ENCODE measurements at regions not wholly inside any gene's neighbourhood (a gene's known extent, or its start where the extent isn't known, plus 50 kb on each side); places are given as distances from the start of the nearest gene placed in this dataset.
"Not testable (repeated sequence)": the region's sequence is repeated elsewhere in the genome, so short reads cannot be mapped to it uniquely, and the experiment has no call there.

GRCh38 chr6:84635081-84635761, 129.2 kb downstream of the TBX18 start:
- no peaks in the 10 kb centered on the region for H3K4me1 ChIP-seq
- in situ Hi-C loops (cut with MboI; ENCODE audit: low sequenced_read_pairs in 4 of 4), result no loop called here
- ATAC-seq, result no peak

DNA sequence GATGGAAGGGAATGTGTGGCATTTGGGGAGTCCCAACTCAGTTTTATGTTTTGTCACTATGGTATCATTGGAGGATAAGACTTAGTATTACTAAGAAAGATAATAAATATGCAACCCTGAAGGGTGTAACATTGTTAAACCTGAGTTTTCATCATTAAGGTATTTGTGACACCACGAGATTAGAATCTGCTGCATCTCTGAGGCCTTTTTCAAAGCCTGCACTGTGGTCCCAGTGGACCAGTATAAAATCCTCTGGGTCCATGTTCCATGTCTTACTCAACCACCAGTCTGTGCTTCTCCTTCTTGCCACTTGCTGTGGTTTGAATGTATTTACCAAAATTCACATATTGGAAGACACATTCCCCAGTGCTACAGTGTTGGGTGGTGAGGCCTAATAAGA, 130.6 kb downstream of the TBX18 start:
- in situ Hi-C loops (cut with MboI; ENCODE audit: low sequenced_read_pairs in 4 of 4) (no loop called here), intact Hi-C loops (cut with DNase I; ENCODE audit: low total_unique reads) (no loop called here)
- Histone ChIP-seq H3K4me1 (no peaks in the 10 kb centered on the region), H3K36me3 (no peaks in the 10 kb centered on the region), H3K27me3 (no peaks in the 10 kb centered on the region), H3K9me3 (no peaks in the 10 kb centered on the region), H3K4me3 (no peak overlapping the region), H3K27ac (no peak overlapping the region)
- ATAC-seq (no peak), DNase-seq (no peak)
- TF ChIP-seq POLR2A (IDR thresholded peaks at IDR 0.05), result no peak

More at GRCh38 chr6:84635081-84635761, 129.2 kb downstream of the TBX18 start:
- DNase-seq, result no peak
- intact Hi-C loops (cut with DNase I; ENCODE audit: low total_unique reads), result no loop called here
- no peaks in the 10 kb centered on the region for H3K36me3 ChIP-seq
- no peak overlapping the region for H3K27ac ChIP-seq
- TF ChIP-seq POLR2A (IDR thresholded peaks at IDR 0.05) (no peak), CTCF (IDR thresholded peaks at IDR 0.05 in 4 of 5, conservative IDR thresholded peaks at IDR 0.05 in 1 of 5) (no peak)
- no peaks in the 10 kb centered on the region for H3K9me3 ChIP-seq
- no peak overlapping the region for H3K4me3 ChIP-seq
- no peaks in the 10 kb centered on the region for H3K27me3 ChIP-seq

DNA sequence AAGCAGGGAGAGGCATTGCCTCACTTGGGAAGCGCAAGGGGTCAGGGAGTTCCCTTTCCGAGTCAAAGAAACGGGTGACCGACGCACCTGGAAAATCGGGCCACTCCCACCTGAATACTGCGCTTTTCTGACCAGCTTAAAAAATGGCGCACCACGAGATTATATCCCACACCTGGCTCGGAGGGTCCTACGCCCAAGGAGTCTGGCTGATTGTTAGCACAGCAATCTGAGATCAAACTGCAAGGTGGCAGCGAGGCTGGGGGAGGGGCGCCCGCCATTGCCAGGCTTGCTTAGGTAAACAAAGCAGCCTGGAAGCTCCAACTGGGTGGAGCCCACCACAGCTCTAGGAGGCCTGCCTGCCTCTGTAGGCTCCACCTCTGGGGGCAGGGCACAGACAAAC, 137.9 kb downstream of the TBX18 start:
- ATAC-seq; H3K27me3 ChIP-seq; H3K4me3 ChIP-seq; H3K27ac ChIP-seq; H3K9me3 ChIP-seq; H3K36me3 ChIP-seq; intact Hi-C loops (cut with DNase I; ENCODE audit: low total_unique reads); DNase-seq; in situ Hi-C loops (cut with MboI; ENCODE audit: low sequenced_read_pairs in 4 of 4); H3K4me1 ChIP-seq: not testable (repeated sequence)

- no peak for TF ChIP-seq POLR2A (IDR thresholded peaks at IDR 0.05)
- TF ChIP-seq CTCF (IDR thresholded peaks at IDR 0.05 in 4 of 5, conservative IDR thresholded peaks at IDR 0.05 in 1 of 5), result no peak
Measured at GRCh38 chr6:84625506-84625905, 138.9 kb downstream of the TBX18 start.

DNA sequence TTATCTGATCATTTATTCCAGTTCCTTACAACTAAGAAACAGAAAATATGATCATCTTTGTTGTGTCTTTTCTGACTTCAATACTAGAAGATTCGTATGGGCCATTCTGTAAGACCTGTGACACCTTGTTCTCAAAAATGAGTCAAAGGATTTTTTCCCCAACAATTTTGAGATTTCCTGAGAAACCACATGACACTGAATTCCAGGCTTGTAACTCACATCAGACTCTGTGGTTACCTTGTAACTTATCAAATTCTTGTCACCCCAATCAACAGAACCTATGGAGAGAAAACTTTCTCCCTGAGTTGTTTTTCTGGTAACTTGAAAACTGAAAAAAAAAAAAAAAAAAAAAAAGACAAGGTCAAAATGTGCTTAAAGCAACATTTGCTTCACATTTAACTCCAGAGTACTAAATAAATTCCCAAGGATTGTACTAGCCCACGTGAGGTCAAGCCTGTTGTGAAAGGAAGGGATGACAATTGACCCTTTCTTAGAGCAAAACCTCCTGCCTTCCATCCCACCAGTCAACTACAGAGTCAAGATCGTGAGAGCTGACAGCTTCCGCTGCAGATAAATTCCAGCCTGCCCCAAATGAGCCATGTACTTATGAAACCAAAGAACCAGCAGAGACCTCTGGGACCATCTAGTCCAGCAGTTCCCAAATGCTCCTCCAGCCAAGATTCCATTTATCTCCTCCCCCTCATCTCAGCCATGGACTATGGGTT, 140.3 kb downstream of the TBX18 start:
- H3K9me3 ChIP-seq, result peaks cover 0 to 6% (median 0%) of the 10 kb centered on the region in 3 donors
- no peak for TF ChIP-seq POLR2A (IDR thresholded peaks at IDR 0.05)
- TF ChIP-seq CTCF (IDR thresholded peaks at IDR 0.05 in 4 of 5, conservative IDR thresholded peaks at IDR 0.05 in 1 of 5), result no peak
- H3K36me3 ChIP-seq, result no peaks in the 10 kb centered on the region
- in situ Hi-C loops (cut with MboI; ENCODE audit: low sequenced_read_pairs in 4 of 4), result no loop called here
- no peaks in the 10 kb centered on the region for H3K27me3 ChIP-seq
- intact Hi-C loops (cut with DNase I; ENCODE audit: low total_unique reads), result no loop called here
- ATAC-seq (peak in 1 of 2 donors; percentile 47), DNase-seq (no peak)
- H3K4me1 ChIP-seq, result no peaks in the 10 kb centered on the region
- H3K27ac ChIP-seq, result no peak overlapping the region
- H3K4me3 ChIP-seq, result no peak overlapping the region

More at GRCh38 chr6:84625506-84625905, 138.9 kb downstream of the TBX18 start:
- Histone ChIP-seq H3K27me3 (no peaks in the 10 kb centered on the region), H3K4me3 (no peak overlapping the region), H3K4me1 (no peaks in the 10 kb centered on the region), H3K27ac (no peak overlapping the region), H3K9me3 (peaks cover 0 to 6% (median 0%) of the 10 kb centered on the region in 3 donors), H3K36me3 (no peaks in the 10 kb centered on the region)
- intact Hi-C loops (cut with DNase I; ENCODE audit: low total_unique reads) (no loop called here), in situ Hi-C loops (cut with MboI; ENCODE audit: low sequenced_read_pairs in 4 of 4) (no loop called here)
- DNase-seq (no peak), ATAC-seq (no peak)
